ENCODE measurements at regions not wholly inside any gene's neighbourhood (a gene's known extent, or its start where the extent isn't known, plus 50 kb on each side); places are given as distances from the start of the nearest gene placed in this dataset.

- TF ChIP-seq CTCF (IDR thresholded peaks at IDR 0.05) (no peak), POLR2A (IDR thresholded peaks at IDR 0.05) (no peak), POLR2AphosphoS5 (IDR thresholded peaks at IDR 0.05; ENCODE audit: insufficient read depth in 1 of 2, low read depth in 1 of 2) (no peak)
Measured at GRCh38 chr6:164184410-164184809, 769.9 kb downstream of the QKI start.
